ENCODE measurements at regions not wholly inside any gene's neighbourhood (a gene's known extent, or its start where the extent isn't known, plus 50 kb on each side); places are given as distances from the start of the nearest gene placed in this dataset.
"Not testable (repeated sequence)": the region's sequence is repeated elsewhere in the genome, so short reads cannot be mapped to it uniquely, and the experiment has no call there.

DNA sequence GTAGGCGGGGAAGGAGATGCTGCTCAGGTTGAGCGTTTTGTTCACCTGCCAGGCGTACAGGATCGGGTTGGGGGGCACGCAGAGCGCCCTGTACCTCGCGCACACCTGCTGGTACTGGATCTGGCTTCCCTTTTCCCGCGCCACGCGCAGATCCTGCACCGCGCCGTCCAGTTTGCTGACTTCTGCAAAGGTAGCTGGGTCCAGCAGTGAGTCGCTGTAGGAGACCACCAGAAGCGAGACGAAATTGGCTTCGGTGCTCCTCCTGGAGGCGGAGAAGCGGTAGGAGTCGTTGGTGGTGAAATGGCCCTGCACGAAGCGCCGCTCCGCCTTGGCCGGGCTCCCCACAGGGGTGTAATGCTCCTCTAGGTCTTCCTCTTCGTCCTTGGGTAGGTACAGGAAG lies 90.7 kb upstream of the RAB18 start:
- Mint-ChIP-seq H3K4me3 (no peak overlapping the region), H3K36me3 (ENCODE audit: low read depth) (no peaks in the 10 kb centered on the region), H3K27ac (no peak overlapping the region), H3K9me3 (no peaks in the 10 kb centered on the region), H3K27me3 (ENCODE audit: low read depth) (peaks cover 33% of the 10 kb centered on the region), H3K4me1 (ENCODE audit: low read depth) (no peaks in the 10 kb centered on the region)

DNA sequence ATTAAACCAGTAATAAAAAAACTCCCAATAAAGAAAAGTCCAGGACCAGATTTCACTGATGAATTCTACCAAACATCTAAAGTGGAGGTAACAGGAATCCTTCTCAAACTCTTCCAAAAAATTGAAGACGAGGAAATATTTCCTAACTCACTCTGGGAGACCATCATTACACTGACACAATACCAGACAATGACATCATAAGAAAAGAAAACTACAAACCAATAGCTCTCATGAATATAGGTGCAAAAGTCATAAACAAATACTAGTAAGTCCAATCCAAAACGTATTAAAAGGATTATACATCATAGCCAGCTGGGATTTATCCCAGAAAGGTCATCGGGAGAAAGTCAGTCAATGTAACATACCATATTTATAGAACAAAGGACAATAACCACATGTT lies 94.0 kb upstream of the RAB18 start:
- Mint-ChIP-seq H3K27ac (no peak overlapping the region), H3K27me3 (ENCODE audit: low read depth) (peaks cover 37% of the 10 kb centered on the region), H3K4me3 (no peak overlapping the region), H3K4me1 (ENCODE audit: low read depth) (no peaks in the 10 kb centered on the region), H3K36me3 (ENCODE audit: low read depth) (no peaks in the 10 kb centered on the region), H3K9me3 (no peaks in the 10 kb centered on the region)

DNA sequence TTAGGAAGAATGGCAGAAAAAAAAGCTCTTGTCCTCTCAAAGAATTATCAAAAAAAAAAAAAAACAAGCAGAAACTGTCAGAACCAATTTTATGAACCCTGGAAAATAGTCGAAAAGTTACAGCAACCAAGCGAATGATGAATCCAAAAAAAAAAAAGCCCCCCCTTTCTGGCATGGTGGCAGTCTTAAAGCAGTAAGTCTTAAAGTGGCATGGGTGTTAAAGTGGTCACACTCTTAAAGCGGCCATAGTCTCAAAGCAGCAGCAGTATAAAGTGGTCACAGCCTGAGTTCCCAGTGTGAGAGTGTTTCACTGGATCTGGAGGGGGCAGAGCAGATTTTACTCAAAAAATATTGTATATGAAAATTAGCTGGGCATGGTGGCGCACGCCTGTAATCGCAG lies 96.8 kb upstream of the RAB18 start:
- H3K27me3 Mint-ChIP-seq (ENCODE audit: low read depth), result peaks cover 25% of the 10 kb centered on the region
- H3K4me3 Mint-ChIP-seq, result no peak overlapping the region
- H3K4me1 Mint-ChIP-seq (ENCODE audit: low read depth), result no peaks in the 10 kb centered on the region
- H3K27ac Mint-ChIP-seq, result no peak overlapping the region
- H3K36me3 Mint-ChIP-seq (ENCODE audit: low read depth), result no peaks in the 10 kb centered on the region
- H3K9me3 Mint-ChIP-seq, result no peaks in the 10 kb centered on the region

DNA sequence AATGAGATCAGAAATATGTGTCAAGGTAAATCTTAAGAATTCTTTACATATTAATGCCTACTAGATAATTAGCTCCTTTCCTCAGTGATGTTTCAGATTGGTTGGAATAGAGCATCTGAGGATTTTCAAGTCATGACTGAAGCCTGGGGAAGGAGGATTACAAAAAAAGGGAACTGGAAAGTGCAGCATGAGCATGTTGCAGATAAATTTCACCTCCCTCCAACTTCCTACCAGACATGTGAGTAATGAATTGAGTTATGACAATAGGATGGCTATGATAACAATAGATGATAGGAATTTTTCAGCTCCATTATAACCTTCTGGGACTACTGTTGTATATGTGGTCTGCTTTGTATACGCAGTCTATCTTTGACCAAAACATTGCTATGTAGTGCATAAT lies 104.2 kb upstream of the RAB18 start:
- peaks cover 3% of the 10 kb centered on the region for H3K27me3 Mint-ChIP-seq (ENCODE audit: low read depth)
- no peak overlapping the region for H3K4me3 Mint-ChIP-seq
- H3K9me3 Mint-ChIP-seq, result no peaks in the 10 kb centered on the region
- H3K27ac Mint-ChIP-seq, result no peak overlapping the region
- H3K36me3 Mint-ChIP-seq (ENCODE audit: low read depth), result no peaks in the 10 kb centered on the region
- H3K4me1 Mint-ChIP-seq (ENCODE audit: low read depth), result no peaks in the 10 kb centered on the region

DNA sequence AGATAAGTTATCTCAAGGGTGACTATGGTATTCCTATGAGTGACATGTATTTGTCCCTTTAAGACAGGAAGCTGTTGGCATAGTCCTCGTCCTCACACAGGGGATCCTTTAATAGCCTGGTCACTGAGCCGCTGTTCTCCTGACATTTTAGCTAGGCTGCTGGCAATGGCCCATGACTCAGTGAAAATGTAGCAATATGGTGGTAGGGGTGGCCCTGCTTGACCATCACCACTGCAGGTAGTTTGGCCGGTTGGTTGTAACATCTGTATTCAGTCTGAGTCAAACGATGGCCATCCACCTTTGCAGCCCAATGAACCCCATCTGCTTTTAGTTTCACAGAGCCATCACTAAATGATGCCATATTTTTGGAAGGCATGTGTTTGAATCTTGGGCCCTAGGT lies 110.1 kb upstream of the RAB18 start:
- H3K36me3 Mint-ChIP-seq (ENCODE audit: low read depth), result no peaks in the 10 kb centered on the region
- H3K27ac Mint-ChIP-seq, result no peak overlapping the region
- H3K9me3 Mint-ChIP-seq, result no peaks in the 10 kb centered on the region
- H3K4me3 Mint-ChIP-seq, result no peak overlapping the region
- H3K4me1 Mint-ChIP-seq (ENCODE audit: low read depth), result no peaks in the 10 kb centered on the region
- H3K27me3 Mint-ChIP-seq (ENCODE audit: low read depth), result peaks cover 9% of the 10 kb centered on the region

DNA sequence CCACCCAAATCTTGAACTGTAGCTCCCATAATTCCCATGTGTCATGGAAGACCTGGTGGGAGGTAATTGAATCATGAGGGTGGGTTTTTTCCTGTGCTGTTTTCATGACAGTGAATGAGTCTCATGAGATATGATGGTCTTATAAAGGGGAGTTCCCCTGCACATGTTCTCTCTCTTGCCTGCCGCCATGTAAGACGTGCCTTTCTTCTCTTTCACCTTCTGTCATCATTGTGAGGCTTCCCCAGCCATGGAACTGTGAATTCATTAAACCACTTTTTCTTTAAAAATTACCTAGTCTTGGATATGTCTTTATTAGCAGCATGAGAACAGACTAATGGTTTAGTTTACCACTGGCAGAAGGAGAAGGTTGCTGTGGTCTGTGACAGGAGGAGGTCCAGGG lies 111.5 kb upstream of the RAB18 start:
- Mint-ChIP-seq H3K27me3 (ENCODE audit: low read depth) (peaks cover 6% of the 10 kb centered on the region), H3K36me3 (ENCODE audit: low read depth) (no peaks in the 10 kb centered on the region), H3K4me3 (no peak overlapping the region), H3K4me1 (ENCODE audit: low read depth) (no peaks in the 10 kb centered on the region), H3K9me3 (no peaks in the 10 kb centered on the region), H3K27ac (no peak overlapping the region)

DNA sequence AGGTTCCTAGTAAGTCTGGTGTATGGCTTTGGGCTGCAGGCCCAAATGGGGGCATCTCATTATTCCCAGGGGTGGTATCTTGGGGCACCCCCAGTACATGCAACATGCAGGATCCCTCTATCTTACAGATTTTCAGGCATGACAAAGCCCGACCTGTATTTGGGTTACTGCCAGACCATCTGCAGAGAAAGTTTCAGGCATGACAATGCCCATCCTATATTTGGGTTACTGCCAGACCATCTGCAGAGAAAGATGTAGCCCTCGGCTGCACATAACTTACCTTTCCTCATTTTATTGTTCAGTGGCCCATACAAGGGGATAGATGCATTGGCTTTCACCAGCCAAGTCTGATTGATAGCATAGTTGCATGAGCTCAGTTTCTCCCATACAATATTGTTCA lies 112.2 kb upstream of the RAB18 start:
- H3K4me3 Mint-ChIP-seq, result no peak overlapping the region
- H3K4me1 Mint-ChIP-seq (ENCODE audit: low read depth), result no peaks in the 10 kb centered on the region
- no peaks in the 10 kb centered on the region for H3K9me3 Mint-ChIP-seq
- H3K27me3 Mint-ChIP-seq (ENCODE audit: low read depth), result peaks cover 6% of the 10 kb centered on the region
- no peaks in the 10 kb centered on the region for H3K36me3 Mint-ChIP-seq (ENCODE audit: low read depth)
- no peak overlapping the region for H3K27ac Mint-ChIP-seq

DNA sequence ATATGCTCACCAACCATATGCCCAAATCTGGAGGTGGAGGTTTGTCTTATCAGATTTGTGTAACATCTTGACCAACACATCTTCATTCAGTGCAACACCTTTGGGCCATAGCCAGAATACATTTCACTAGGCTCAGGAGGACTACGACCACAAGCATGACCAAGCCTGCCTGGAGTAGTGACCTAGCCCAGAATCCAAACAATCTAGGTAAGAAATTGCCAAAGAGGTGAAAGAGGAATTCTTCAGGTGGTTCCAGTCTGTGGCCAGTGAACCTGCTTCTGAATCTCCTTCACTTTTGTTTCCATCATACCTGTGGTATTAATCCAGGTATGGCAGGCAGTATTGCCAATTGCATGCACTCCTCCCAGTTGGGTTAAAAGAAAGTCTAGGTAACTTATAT lies 112.8 kb upstream of the RAB18 start:
- no peak overlapping the region for H3K4me3 Mint-ChIP-seq
- H3K4me1 Mint-ChIP-seq (ENCODE audit: low read depth), result no peaks in the 10 kb centered on the region
- H3K27me3 Mint-ChIP-seq (ENCODE audit: low read depth), result peaks cover 6% of the 10 kb centered on the region
- no peak overlapping the region for H3K27ac Mint-ChIP-seq
- H3K36me3 Mint-ChIP-seq (ENCODE audit: low read depth), result no peaks in the 10 kb centered on the region
- H3K9me3 Mint-ChIP-seq, result no peaks in the 10 kb centered on the region

DNA sequence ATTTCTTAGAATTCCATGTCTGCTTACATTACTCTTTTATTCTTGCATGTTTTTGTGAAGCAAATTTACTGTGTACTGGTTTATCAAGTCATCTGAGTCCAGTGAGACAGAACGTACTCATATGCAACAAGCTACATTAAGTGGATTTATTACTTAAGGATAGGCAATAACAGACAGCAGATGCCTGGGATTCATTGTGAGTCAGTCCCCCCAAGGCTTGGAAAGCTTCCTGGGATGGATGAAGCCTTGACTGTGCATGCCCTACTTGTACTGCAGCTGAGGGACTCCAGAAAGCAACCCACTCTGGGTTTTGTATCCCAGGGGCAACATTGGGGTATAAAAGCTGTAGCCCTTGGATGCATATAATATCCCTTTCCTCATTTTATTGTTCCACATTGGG lies 113.4 kb upstream of the RAB18 start:
- no peaks in the 10 kb centered on the region for H3K9me3 Mint-ChIP-seq
- H3K27ac Mint-ChIP-seq, result no peak overlapping the region
- peaks cover 6% of the 10 kb centered on the region for H3K27me3 Mint-ChIP-seq (ENCODE audit: low read depth)
- no peaks in the 10 kb centered on the region for H3K36me3 Mint-ChIP-seq (ENCODE audit: low read depth)
- H3K4me3 Mint-ChIP-seq, result no peak overlapping the region
- H3K4me1 Mint-ChIP-seq (ENCODE audit: low read depth), result no peaks in the 10 kb centered on the region

DNA sequence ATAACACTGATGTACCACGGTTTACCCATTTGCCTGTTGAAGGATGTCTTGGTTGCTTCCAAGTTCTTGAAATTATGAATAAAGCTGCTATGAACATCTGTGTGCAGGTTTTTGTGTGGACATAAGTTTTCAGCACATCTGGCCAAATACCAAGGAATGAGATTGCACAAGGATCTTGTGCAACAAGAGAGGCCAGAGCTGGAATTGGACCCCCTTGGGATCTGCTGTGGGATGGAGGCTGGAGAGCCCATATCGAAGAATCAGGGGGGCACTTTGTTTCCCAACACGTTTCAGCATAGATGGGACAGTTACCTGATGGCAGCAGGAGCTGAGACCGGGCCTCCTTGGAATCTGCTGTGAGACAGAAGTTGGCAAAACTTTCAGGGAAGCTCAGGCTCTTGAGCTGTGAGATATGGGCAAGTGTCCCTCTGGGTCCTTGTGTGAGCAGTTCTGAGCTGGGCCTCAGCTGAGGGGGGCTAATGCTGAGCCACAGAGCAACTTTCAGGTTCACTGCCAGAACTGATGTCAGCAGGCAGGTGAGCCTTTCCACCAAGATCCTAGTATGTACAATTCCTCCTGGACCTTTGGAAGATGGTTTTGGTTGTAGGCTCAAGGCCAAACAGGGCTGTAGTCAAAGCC lies 115.2 kb upstream of the RAB18 start:
- Mint-ChIP-seq H3K9me3 (no peaks in the 10 kb centered on the region), H3K4me1 (ENCODE audit: low read depth) (no peaks in the 10 kb centered on the region), H3K27ac (no peak overlapping the region), H3K4me3 (no peak overlapping the region), H3K27me3 (ENCODE audit: low read depth) (peaks cover 13% of the 10 kb centered on the region), H3K36me3 (ENCODE audit: low read depth) (no peaks in the 10 kb centered on the region)

DNA sequence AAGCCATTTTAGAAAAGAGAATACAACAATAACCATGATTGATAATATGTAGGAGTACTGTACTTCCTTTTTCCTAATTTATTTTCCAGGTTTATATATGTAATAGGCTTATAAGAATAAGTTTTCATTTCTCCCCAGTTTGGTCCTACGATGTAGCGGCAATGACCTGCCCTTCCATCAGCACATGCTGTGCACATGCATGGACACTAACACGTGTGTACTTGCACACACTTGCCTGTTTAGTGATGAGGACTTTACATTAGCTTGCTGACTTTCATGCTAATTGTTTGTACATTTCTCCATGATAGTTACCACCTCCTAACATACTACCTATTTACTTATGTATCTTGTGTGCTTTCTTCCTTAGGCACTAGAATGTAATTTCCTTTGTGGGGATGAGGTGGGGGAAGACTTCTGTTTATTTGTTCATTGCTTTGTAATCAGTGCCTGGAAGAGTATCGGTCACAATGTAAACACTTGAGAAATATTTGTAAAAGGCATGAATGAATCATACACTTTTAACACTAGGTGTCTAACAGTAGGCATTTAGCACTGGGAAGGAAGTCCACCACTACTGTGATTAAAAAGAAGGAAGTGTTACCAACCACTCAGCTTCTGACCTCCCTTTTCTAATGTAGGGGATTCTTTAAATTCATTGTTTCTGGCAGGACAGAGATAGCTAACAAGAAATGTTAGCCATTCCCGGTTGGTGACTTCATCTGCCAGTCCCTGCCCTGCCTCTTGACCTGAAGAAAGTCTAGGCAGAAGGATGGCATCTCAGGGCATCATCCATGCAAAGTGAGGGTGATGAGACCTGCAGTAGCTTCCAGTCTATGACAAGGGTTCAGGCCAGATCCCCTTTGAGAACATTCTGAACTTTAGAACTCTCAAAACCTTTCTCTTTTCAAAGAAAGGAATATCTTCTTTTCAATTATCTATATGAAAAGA lies 120.2 kb upstream of the RAB18 start:
- Mint-ChIP-seq H3K4me1 (ENCODE audit: low read depth) (no peaks in the 10 kb centered on the region), H3K9me3 (peaks cover 7% of the 10 kb centered on the region), H3K4me3 (no peak overlapping the region), H3K27ac (no peak overlapping the region), H3K27me3 (ENCODE audit: low read depth) (peaks cover 16% of the 10 kb centered on the region), H3K36me3 (ENCODE audit: low read depth) (no peaks in the 10 kb centered on the region)

DNA sequence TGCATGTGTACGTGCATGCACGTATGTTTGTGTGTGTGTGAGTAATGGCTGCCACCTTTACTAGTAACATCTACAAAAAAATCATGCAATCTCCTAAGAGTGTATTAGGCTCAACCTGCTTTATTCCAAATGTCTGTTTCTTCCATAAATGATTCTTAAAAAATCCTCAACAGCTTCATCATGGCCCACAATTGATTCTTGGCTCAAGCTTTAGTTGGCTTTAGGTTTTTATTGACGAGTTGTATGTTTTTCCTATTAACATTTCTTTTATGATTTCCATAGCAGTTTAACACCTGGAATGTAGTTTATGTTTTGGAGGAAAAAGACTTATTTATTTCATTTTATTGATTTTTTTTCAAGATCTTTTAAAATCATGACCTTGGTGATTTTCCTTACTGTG lies 121.9 kb upstream of the RAB18 start:
- H3K4me1 Mint-ChIP-seq (ENCODE audit: low read depth), result no peaks in the 10 kb centered on the region
- H3K27me3 Mint-ChIP-seq (ENCODE audit: low read depth), result peaks cover 16% of the 10 kb centered on the region
- no peaks in the 10 kb centered on the region for H3K36me3 Mint-ChIP-seq (ENCODE audit: low read depth)
- no peak overlapping the region for H3K27ac Mint-ChIP-seq
- no peak overlapping the region for H3K4me3 Mint-ChIP-seq
- peaks cover 8% of the 10 kb centered on the region for H3K9me3 Mint-ChIP-seq

DNA sequence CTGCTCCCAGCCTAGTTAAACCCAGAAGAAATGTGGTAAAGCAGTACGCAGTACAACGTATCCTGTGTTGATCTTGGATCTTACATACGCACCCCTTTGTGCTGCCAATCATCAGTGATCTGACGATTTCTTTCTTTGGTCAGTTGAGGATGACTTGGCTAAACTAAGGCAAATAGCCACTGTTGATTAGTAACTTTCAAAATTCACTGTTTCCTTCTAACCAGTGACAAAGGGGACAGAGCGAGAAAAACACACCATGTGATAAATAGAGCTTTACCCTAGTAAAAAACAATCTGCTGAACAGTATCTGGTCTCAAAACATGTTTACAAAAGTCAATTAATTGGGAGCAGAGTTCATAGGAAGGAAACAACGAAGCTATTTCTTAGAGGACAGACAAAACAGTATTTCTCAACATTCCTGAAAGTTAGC lies 123.2 kb upstream of the RAB18 start:
- Mint-ChIP-seq H3K27me3 (ENCODE audit: low read depth) (peaks cover 16% of the 10 kb centered on the region), H3K27ac (no peak overlapping the region), H3K4me1 (ENCODE audit: low read depth) (no peaks in the 10 kb centered on the region), H3K9me3 (peaks cover 8% of the 10 kb centered on the region), H3K4me3 (no peak overlapping the region), H3K36me3 (ENCODE audit: low read depth) (no peaks in the 10 kb centered on the region)

DNA sequence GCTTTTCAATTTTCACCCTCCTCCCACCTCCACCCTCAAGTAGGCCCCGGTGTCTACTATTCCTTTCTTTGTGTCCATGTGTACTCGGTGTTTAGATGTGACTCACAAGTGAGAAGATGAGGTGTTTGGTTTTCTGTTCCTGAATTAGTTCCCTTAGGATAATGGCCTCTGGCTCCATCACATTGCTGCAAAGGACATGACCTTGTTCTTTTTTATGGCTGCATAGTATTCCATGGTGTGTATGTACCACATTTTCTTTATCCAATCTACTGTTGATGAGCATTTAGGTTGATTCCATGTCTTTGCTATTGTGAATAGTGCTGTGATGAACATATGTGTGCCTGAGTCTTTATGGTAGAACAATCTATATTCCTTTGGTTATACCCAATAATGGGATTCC lies 125.1 kb upstream of the RAB18 start:
- not testable (repeated sequence) for H3K27ac Mint-ChIP-seq; H3K9me3 Mint-ChIP-seq; H3K4me1 Mint-ChIP-seq (ENCODE audit: low read depth)

DNA sequence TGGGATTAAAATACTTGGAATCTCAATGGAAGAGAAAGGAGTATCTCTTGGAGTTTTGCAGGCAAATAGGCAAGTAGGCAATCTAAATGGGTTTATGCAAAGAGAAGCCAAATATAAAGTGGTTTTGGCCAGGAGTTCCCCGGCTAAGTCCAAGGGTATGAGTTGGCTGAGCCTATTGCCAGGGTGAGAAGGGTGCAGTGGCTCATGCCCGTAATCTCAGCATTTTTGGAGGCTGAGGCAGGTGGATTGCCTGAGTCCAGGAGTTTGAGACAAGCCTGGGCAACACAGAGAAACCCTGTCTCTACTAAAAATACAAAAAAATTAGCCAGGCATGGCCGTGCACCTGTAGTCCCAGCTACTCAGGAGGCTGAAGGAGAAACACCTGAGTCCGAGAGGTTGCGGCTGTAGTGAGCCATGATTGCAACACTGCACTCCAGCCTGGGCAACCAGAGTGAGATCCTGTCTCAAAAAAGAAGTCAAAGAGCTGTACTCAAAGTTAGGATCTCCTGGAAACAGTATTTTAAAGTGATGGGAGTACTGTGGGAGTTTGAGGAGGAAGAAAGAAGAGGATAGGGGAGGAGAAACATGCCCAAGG lies 130.4 kb upstream of the RAB18 start:
- Mint-ChIP-seq H3K36me3 (ENCODE audit: low read depth) (no peaks in the 10 kb centered on the region), H3K27ac (no peak overlapping the region), H3K4me3 (no peak overlapping the region), H3K9me3 (no peaks in the 10 kb centered on the region), H3K4me1 (ENCODE audit: low read depth) (no peaks in the 10 kb centered on the region), H3K27me3 (ENCODE audit: low read depth) (peaks cover 3% of the 10 kb centered on the region)

More for the DNA sequence above, 125.1 kb upstream of the RAB18 start:
- not testable (repeated sequence) for H3K4me3 Mint-ChIP-seq; H3K36me3 Mint-ChIP-seq (ENCODE audit: low read depth)
- H3K27me3 Mint-ChIP-seq (ENCODE audit: low read depth), result peaks cover 11% of the 10 kb centered on the region
